Stimulated activated CD8-positive, alpha-beta memory T cell treated with anti-CD3 and anti-CD28 coated beads, Interleukin-15, amount 100 ng/mL, for 24 hours (primary cell): ENCODE measurements at regions not wholly inside any gene's neighbourhood (a gene's known extent, or its start where the extent isn't known, plus 50 kb on each side); places are given as distances from the start of the nearest gene placed in this dataset.
"Not testable (repeated sequence)": the region's sequence is repeated elsewhere in the genome, so short reads cannot be mapped to it uniquely, and the experiment has no call there.

ENCODE experiments used
- DNase-seq: peaks from one replicate; pipeline ENCODE4 v3.0.0-alpha.2; 2020; ENCODE audit warnings: low read depth

- not testable (repeated sequence) for DNase-seq
These were observed 53.4 kb downstream of the AHSP start for GRCh38 chr16:31581065-31581464.

GRCh38 chr16:31601737-31602384 lies 74.2 kb downstream of the AHSP start:
- DNase-seq, result not testable (repeated sequence)

GRCh38 chr16:31618130-31618529 lies 90.4 kb downstream of the AHSP start:
- DNase-seq, result no peak

- DNase-seq, result no peak
These were observed 108.7 kb downstream of the AHSP start for GRCh38 chr16:31636433-31636832.

GRCh38 chr16:31641279-31641678 lies 113.6 kb downstream of the AHSP start:
- DNase-seq, result no peak

GRCh38 chr16:31655674-31656073 lies 128.0 kb downstream of the AHSP start:
- not testable (repeated sequence) for DNase-seq

GRCh38 chr16:31664683-31665482 lies 137.2 kb downstream of the AHSP start:
- no peak for DNase-seq

GRCh38 chr16:31674686-31675085 lies 147.0 kb downstream of the AHSP start:
- no peak for DNase-seq

GRCh38 chr16:31676731-31677130 lies 149.0 kb downstream of the AHSP start:
- no peak for DNase-seq

- DNase-seq, result no peak
These were observed 151.1 kb downstream of the AHSP start for GRCh38 chr16:31678649-31679325.

GRCh38 chr16:31689331-31689730 lies 161.6 kb downstream of the AHSP start:
- DNase-seq, result not testable (repeated sequence)

GRCh38 chr16:31692338-31692737 lies 164.6 kb downstream of the AHSP start:
- not testable (repeated sequence) for DNase-seq

- DNase-seq, result no peak
These were observed 166.0 kb downstream of the AHSP start for GRCh38 chr16:31693733-31694132.

- no peak for DNase-seq
These were observed 166.8 kb downstream of the AHSP start for GRCh38 chr16:31694461-31694860.

- DNase-seq, result no peak
These were observed 168.0 kb downstream of the AHSP start for GRCh38 chr16:31695667-31696066.

- DNase-seq, result no peak
These were observed 169.5 kb downstream of the AHSP start for GRCh38 chr16:31696968-31697743.

- DNase-seq, result no peak
These were observed 170.0 kb downstream of the AHSP start for GRCh38 chr16:31697744-31698125.

- DNase-seq, result no peak
These were observed 171.2 kb downstream of the AHSP start for GRCh38 chr16:31698901-31699300.

- no peak for DNase-seq
These were observed 171.9 kb downstream of the AHSP start for GRCh38 chr16:31699601-31700000.

GRCh38 chr16:31700200-31700529 lies 172.5 kb downstream of the AHSP start:
- no peak for DNase-seq

- DNase-seq, result peak; percentile 57
These were observed 172.8 kb upstream of the ZNF267 start for GRCh38 chr16:31700530-31701388.
